KMS-11 (cell line): ENCODE measurements at regions not wholly inside any gene's neighbourhood (a gene's known extent, or its start where the extent isn't known, plus 50 kb on each side); places are given as distances from the start of the nearest gene placed in this dataset.
"Not testable (repeated sequence)": the region's sequence is repeated elsewhere in the genome, so short reads cannot be mapped to it uniquely, and the experiment has no call there.

Experiments used
- H2AFZ ChIP-seq: fragments of 200-600 bp; sonication (generic); 2 replicates; pipeline ENCODE4 v1.6.1; 2016; ENCODE audit warnings: antibody characterized with exemption, mixed run types, low read depth
- H3K27ac ChIP-seq: fragments of 200-600 bp; sonication (generic); 2 replicates; pipeline ENCODE4 v1.6.1; 2016; ENCODE audit warnings: mild to moderate bottlenecking, mixed run types
- H3K27me3 ChIP-seq: fragments of 200-600 bp; sonication (generic); 2 replicates; pipeline ENCODE4 v1.6.1; 2017; ENCODE audit warnings: mild to moderate bottlenecking, low read depth, mixed run types, moderate library complexity; ENCODE audit not compliant: insufficient read depth
- H3K36me3 ChIP-seq: fragments of 200-600 bp; sonication (generic); 2 replicates; pipeline ENCODE4 v1.6.1; 2017; ENCODE audit warnings: mild to moderate bottlenecking, mixed run types; ENCODE audit not compliant: insufficient read depth
- H3K4me1 ChIP-seq: fragments of 200-600 bp; sonication (generic); 2 replicates; pipeline ENCODE4 v1.6.1; 2016; ENCODE audit warnings: mild to moderate bottlenecking, low read depth, mixed run types; ENCODE audit not compliant: poor library complexity, severe bottlenecking
- H3K4me2 ChIP-seq: fragments of 200-600 bp; sonication (generic); 2 replicates; pipeline ENCODE4 v1.7.0; 2016; ENCODE audit warnings: mild to moderate bottlenecking, mixed run types
- H3K4me3 ChIP-seq: fragments of 200-600 bp; sonication (generic); IDR thresholded peaks from 2 replicates; pipeline ENCODE4 v1.6.1; 2017; ENCODE audit warnings: low read depth, low read length, mixed read lengths; ENCODE audit not compliant: insufficient read depth
- H3K79me2 ChIP-seq: fragments of 200-600 bp; sonication (generic); 2 replicates; pipeline ENCODE4 v1.6.1; 2016; ENCODE audit warnings: low read depth, mixed run types; ENCODE audit not compliant: insufficient read depth
- H3K9ac ChIP-seq: fragments of 200-600 bp; sonication (generic); 2 replicates; pipeline ENCODE4 v1.6.1; 2016; ENCODE audit warnings: mild to moderate bottlenecking, mixed run types
- H4K20me1 ChIP-seq: fragments of 200-600 bp; sonication (generic); 2 replicates; pipeline ENCODE4 v1.6.1; 2016; ENCODE audit warnings: mild to moderate bottlenecking, mixed run types; ENCODE audit not compliant: insufficient read depth
- TF ChIP-seq, protein P1 (sequence below): fragments of 200-600 bp; sonication (generic); conservative IDR thresholded peaks from 2 replicates; pipeline ENCODE4 v1.6.1; 2017; ENCODE audit warnings: low read depth, mild to moderate bottlenecking, antibody characterized with exemption, low read length, moderate library complexity, mixed read lengths

DNA sequence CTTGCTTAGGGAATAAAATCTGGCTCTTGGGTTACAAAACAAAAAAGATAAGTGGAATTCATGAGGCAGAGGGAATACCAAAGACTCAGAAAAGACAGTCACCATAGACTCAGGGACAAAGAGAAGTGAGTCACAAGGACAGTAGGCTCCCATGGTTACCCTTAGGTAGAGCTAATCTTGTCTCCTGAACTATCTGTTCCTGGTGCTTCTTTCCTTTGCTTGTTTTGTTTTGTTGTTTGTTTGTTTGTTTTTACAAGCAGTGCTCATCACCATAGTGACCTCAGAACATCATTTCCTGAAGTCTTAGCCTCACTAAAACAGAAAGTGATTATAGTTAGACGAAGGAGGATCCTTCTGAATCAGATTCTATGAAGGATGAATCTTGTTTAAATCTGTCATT lies 142.3 kb upstream of the SOX21 start:
- H3K4me3 ChIP-seq: no peak overlapping the region

DNA sequence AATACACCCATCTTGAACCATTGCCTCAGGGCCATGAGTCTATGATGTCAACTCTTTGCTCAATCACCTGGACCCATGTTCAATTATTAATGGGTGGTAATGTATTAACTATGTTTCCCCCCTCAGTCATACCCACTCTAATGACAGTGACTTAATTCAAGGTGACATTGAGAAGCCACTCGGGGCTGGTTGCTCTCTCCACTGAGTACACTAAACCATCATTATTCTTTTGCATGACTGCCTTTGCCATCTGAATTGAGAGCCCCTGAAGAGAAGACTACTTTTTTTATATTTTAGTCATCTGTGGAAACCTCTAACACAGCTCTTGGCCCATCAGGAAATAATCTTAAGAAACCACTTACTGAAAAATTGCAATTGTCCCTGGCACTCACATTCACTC lies 139.2 kb upstream of the SOX21 start:
- Histone ChIP-seq H3K27me3 (no peaks in the 10 kb centered on the region), H3K4me2 (no peak overlapping the region), H3K9ac (no peak overlapping the region), H3K27ac (no peak overlapping the region), H3K79me2 (no peaks in the 10 kb centered on the region), H3K36me3 (no peaks in the 10 kb centered on the region), H2AFZ (no peak overlapping the region), H3K4me1 (no peaks in the 10 kb centered on the region), H4K20me1 (no peaks in the 10 kb centered on the region), H3K4me3 (no peak overlapping the region)
- TF ChIP-seq, protein P1, sequence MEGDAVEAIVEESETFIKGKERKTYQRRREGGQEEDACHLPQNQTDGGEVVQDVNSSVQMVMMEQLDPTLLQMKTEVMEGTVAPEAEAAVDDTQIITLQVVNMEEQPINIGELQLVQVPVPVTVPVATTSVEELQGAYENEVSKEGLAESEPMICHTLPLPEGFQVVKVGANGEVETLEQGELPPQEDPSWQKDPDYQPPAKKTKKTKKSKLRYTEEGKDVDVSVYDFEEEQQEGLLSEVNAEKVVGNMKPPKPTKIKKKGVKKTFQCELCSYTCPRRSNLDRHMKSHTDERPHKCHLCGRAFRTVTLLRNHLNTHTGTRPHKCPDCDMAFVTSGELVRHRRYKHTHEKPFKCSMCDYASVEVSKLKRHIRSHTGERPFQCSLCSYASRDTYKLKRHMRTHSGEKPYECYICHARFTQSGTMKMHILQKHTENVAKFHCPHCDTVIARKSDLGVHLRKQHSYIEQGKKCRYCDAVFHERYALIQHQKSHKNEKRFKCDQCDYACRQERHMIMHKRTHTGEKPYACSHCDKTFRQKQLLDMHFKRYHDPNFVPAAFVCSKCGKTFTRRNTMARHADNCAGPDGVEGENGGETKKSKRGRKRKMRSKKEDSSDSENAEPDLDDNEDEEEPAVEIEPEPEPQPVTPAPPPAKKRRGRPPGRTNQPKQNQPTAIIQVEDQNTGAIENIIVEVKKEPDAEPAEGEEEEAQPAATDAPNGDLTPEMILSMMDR: no peak

More for the DNA sequence above, 142.3 kb upstream of the SOX21 start:
- no peaks in the 10 kb centered on the region for H3K4me1 ChIP-seq
- H3K79me2 ChIP-seq: no peaks in the 10 kb centered on the region
- TF ChIP-seq, protein P1: no peak
- no peak overlapping the region for H3K27ac ChIP-seq
- H3K9ac ChIP-seq: no peak overlapping the region
- H3K4me2 ChIP-seq: no peak overlapping the region
- H3K36me3 ChIP-seq: no peaks in the 10 kb centered on the region
- H3K27me3 ChIP-seq: no peaks in the 10 kb centered on the region
- no peaks in the 10 kb centered on the region for H4K20me1 ChIP-seq
- no peak overlapping the region for H2AFZ ChIP-seq

DNA sequence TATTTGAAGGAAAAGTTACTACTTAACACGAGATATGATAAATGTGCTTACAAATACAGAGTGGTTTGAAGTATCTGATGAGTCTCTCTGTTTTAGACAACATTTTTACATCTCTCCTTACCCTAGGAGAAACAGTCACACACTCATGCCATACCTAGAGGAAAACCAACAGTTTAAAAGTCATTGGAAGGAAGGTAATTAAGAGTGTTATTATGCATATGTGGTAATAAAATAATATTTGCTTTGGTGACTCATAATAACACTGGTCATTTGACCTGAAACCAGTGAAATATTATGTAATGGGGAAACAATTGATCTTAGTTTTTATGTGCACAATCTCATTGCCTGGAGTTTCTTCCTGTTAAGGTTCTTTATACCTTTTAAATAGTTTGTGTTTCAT lies 136.9 kb upstream of the SOX21 start:
- Histone ChIP-seq H3K27me3 (no peaks in the 10 kb centered on the region), H3K4me2 (no peak overlapping the region), H3K79me2 (no peaks in the 10 kb centered on the region), H3K9ac (no peak overlapping the region), H4K20me1 (no peaks in the 10 kb centered on the region), H3K27ac (no peak overlapping the region), H3K36me3 (no peaks in the 10 kb centered on the region), H3K4me3 (no peak overlapping the region), H2AFZ (no peak overlapping the region), H3K4me1 (no peaks in the 10 kb centered on the region)
- TF ChIP-seq, protein P1: no peak

DNA sequence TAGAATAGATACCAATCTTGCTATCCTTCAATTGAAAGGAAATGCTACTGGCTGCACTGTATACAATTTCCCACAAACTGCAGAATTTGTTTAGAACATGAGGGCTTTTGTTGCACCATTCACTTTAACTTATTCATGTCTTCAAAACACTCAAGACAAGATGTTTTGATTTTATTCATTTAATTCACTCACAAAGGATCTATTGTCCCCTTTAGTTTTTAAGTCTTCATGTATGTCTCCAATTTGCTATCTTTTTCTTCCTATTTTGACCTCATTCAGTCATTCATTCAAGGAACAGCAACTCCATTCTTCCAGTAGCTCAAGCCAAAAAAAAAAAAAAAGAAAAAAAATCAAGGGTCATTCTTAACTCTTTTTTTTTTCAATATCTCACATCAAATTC lies 130.6 kb upstream of the SOX21 start:
- no peaks in the 10 kb centered on the region for H3K4me1 ChIP-seq
- H3K9ac ChIP-seq: no peak overlapping the region
- no peak overlapping the region for H2AFZ ChIP-seq
- no peaks in the 10 kb centered on the region for H3K79me2 ChIP-seq
- no peak overlapping the region for H3K4me2 ChIP-seq
- H3K27ac ChIP-seq: no peak overlapping the region
- TF ChIP-seq, protein P1: no peak
- no peaks in the 10 kb centered on the region for H3K36me3 ChIP-seq
- H3K27me3 ChIP-seq: no peaks in the 10 kb centered on the region
- H4K20me1 ChIP-seq: no peaks in the 10 kb centered on the region
- no peak overlapping the region for H3K4me3 ChIP-seq

DNA sequence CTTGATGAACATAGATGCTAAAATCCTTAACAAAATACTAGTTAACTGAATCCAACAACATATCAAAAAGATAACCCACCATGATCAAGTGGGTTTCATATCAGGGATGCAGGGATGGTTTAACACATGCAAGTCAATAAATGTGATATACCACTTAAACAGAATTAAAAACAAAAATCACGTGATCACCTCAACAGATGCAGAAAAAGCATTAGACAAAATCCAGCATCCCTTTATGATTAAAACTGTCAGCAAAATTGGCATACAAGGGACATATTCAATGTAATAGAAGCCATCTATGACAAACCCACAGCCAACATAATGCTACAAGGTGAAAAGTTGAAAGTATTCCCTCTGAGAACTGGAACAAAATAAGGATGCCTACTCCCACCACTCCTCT lies 124.7 kb upstream of the SOX21 start:
- H3K4me3 ChIP-seq, H3K9ac ChIP-seq, H3K27me3 ChIP-seq, H3K36me3 ChIP-seq, H3K4me2 ChIP-seq, H3K4me1 ChIP-seq, H2AFZ ChIP-seq, H3K27ac ChIP-seq, H4K20me1 ChIP-seq, H3K79me2 ChIP-seq: not testable (repeated sequence)
